Inflammatory macrophage (primary cell): ENCODE measurements at regions not wholly inside any gene's neighbourhood (a gene's known extent, or its start where the extent isn't known, plus 50 kb on each side); places are given as distances from the start of the nearest gene placed in this dataset.

ENCODE experiments used
- DNase-seq, 2 donors: peaks; one replicate each; pipeline ENCODE4 v3.0.0-alpha.2; 2020 to 2022

GRCh38 chr3:103690536-103690935 lies 1255.7 kb downstream of the ZPLD1 start:
- no peak for DNase-seq

DNA sequence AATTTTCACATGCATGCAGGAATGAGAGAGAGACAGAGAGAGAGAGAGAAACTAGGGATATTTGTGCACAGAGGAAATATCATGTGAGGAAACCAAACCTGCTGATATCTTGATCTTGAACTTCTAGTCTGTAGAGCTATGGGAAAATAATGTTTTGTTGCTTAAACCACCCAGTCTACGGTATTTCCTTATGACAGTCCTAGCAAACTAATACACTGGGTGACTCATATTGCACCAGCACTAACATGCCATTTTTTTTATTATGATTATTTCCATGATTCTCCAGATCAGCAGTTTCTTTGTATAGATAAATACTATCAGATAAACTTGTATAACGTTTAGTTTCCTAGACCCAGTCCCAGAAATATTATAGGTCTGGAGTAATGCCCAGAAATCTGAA lies 1259.0 kb downstream of the ZPLD1 start:
- DNase-seq, result no peak

DNA sequence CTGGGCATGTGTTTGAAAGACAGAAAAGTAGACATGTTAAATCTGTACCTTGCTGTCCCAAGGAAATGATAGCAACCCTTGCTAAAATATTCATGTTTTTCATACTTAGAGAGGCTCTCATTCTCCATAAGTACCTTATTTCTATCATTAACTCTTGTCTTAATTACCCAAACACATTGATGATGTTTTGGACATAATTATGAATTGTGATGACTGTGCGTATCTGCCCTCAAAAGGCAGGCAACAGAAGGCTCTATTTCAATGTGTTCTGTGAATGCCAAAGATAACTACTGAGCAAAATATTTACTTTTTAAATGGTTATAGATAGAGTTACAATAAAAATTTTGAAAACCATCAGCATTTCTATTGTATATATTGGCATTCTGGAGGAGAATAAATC lies 1263.8 kb downstream of the ZPLD1 start:
- no peak for DNase-seq

- no peak for DNase-seq
These were observed 1264.4 kb downstream of the ZPLD1 start for GRCh38 chr3:103699228-103699627.

GRCh38 chr3:103705641-103706040 lies 1270.8 kb downstream of the ZPLD1 start:
- DNase-seq, result no peak

DNA sequence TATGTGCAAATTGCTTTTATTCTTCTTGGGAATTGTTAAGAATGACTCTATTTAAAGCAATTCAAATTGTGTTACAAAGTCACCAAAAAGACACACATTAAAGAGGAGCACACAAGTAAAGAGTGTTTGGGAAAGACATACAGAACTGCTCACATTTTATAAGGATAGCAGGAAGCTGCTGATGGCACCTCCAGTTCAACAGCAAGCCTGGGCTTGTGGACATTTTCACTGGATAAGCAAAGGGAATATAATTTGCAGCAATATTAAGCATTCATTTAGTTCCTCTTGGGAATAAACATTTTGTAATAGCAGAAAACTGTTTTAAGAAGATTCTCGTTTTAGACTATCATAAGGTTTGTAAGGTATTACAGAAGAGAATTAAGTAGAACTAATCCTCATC lies 1271.9 kb downstream of the ZPLD1 start:
- DNase-seq, result no peak

- DNase-seq, result no peak
These were observed 1276.9 kb downstream of the ZPLD1 start for GRCh38 chr3:103711670-103712069.

GRCh38 chr3:103712320-103713008 lies 1277.6 kb downstream of the ZPLD1 start:
- no peak for DNase-seq

GRCh38 chr3:103729547-103729946 lies 1294.7 kb downstream of the ZPLD1 start:
- no peak for DNase-seq

DNA sequence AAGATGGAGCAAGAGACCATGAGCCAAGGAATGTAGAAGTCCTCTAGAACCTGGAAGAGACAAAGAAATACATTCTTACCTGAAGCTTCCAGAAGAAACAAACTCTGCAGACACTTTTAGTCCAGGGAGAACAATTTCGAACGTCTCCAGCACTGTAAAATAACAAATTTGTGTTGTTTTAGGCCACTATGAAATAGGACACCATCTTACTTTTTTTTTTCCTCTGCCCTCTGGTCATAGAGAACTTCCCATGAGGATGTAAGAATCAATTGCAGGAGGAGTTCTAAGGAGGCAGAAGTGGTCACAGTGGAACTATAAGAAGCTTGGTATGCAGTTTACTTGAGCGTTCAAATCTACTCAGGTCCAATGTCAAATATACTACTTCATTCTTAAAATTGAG lies 1295.9 kb downstream of the ZPLD1 start:
- DNase-seq, result no peak

DNA sequence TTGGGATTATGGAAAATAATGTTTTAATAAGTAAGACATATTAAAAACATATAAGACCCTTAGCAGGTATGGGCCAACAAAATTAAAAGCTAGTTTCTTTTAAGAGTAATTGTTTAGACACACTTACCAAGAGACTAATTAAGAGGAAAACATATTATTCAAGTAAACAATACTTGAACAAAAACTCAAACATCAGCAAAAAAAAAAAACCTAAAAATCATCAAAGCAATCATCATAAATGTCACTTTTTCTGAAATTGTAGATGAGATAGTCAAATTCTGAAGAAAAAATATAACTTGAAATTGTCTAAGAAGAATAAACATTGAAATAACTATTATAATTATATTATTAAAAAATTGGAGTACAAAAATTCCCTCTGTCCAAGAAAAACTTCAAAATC lies 1318.2 kb downstream of the ZPLD1 start:
- no peak for DNase-seq

DNA sequence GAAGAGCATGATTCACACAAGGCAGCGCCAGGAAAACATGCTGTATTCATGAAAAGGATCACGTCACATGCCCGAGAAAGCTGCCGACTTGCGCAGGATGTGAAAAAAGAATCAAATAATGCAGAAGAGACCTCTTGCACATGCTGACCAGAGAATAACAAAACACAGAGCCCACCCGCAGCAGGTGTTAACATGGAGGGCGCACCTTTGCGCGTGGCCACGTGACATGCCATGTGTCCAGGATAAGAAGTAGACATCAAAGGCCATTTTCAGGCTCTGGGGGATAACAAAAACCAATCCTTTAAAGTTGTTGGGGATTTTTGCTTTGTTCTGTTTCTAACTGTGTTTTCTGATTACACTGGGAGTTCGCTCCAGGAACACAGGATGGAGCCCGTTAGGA lies 1332.8 kb downstream of the ZPLD1 start:
- DNase-seq, result no peak

DNA sequence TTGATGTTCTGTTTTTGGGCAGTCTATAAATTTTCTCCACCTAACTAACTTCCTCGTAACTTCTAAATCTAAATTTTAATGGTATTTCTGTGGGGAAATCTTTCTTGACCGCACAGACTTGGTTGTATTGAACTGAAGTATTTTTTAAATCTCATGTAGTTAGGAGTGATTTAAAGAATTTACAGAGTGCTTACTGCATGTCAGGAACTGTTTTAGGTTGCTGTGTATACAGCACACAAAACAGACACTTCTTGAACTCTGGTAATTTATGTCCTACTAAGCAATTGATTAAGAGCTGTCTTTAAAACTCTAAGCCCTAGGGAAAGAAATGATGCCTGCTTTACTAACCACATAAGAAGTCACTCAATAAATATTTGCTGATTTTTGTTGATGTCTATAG lies 1350.2 kb downstream of the ZPLD1 start:
- DNase-seq, result no peak

DNA sequence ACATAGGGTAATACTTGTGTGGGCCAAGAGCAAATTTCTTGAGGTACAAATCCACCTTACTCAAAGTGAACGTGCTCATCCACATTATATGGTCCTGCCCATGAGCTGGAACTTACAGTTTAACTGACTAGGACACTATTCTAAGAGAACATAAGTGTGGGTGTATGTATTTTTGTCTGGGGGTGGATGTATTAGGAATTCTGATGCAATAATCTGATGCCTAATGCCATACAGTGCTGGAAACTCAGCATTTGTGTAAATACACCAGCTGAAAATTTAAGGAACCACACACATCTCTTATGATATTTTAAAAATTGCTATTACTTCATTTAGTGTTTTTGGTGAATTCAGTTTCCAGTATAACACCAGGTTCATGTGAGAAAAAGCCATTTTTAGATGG lies 1350.7 kb downstream of the ZPLD1 start:
- no peak for DNase-seq

- no peak for DNase-seq
These were observed 1351.5 kb downstream of the ZPLD1 start for GRCh38 chr3:103786296-103786695.

GRCh38 chr3:103787164-103787871 lies 1352.5 kb downstream of the ZPLD1 start:
- DNase-seq, result no peak

GRCh38 chr3:103787879-103788278 lies 1353.1 kb downstream of the ZPLD1 start:
- no peak for DNase-seq

DNA sequence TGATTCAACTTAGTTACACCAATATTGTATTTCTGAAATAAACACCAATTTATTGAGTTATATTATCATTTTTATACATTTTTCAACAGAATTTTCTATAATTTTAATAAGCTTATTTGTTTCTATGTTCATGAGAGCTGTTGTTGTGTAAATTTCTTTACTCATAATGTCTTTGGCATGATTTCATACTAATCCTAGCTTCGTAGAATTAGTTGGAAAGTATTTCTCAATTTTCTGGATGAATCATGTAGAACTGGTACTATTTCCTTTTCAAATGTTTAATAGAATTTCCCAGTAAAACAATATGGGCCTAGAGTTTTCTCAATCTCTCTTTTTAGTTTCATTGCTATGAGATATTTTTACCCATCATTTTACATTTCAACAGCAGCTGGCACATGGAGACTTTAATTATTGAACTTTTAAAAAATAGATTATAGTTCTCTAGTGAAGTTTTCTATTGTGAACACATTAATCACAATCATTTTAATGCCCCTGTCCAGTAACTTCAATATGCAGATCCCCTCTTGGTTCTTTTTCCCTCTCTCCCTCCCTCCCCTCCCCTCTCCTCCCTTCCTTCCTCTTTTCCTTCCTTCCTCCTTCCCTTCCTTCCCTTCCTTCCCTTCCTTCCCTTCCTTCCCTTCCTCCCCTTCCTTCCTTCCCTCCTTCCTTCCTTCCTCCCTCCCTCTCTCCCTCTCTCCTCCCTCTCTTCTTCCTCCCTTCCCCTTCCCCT lies 1357.1 kb downstream of the ZPLD1 start:
- DNase-seq, result no peak

DNA sequence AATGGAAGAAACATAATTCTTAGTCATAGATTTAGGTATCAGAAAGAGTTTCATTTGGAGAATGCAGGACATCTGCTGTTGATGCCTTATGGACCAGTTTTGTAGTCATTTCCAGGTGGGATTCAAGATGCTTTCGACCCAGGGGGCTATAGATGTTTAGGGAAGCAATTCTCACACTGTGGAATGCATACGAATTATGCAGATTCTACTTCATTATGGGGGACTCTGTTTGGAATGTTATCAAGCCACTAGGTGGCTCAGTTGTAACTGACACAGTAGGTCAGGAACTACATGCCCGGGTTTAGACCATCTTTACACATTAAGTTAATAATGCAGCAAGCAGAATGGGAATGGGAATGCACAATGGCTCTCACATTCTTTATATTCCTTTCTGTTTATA lies 1359.8 kb downstream of the ZPLD1 start:
- no peak for DNase-seq

DNA sequence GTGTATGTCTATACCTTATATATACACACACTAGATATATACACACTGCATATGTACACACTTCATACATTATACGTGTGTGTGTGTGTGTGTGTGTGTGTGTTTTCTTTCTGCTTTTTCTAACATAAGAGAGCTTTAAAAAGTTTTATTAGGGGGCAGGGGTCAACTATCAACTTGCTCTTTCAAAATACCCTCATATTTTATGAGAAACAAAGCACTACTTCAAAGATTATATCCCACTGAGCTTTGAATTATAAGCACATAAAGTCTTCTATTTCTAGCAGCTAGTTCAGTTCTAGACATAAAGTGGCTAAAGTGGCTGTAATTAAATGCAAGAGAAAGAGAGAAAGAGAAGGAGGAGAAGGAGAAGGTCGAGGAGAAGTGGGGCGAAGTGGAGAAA lies 1361.3 kb downstream of the ZPLD1 start:
- no peak for DNase-seq

- no peak for DNase-seq
These were observed 1369.0 kb downstream of the ZPLD1 start for GRCh38 chr3:103803787-103804186.

DNA sequence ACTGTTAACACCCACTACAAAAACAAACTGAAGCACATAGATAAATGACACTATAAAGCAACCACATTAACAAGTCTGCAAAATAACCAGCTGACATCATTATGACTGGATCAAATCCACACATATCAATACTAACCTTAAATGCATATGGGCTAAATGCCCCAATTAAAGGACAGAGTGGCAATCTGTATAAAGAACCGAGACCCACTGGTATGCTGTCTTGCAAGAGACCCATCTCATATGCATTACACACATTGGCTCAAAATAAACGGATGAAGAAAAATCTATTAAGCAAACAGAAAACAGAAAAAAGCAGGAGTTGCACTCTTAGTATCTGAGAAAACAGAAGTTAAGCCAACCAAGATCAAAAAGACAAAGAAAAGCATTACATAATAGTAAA lies 1375.4 kb downstream of the ZPLD1 start:
- no peak for DNase-seq

DNA sequence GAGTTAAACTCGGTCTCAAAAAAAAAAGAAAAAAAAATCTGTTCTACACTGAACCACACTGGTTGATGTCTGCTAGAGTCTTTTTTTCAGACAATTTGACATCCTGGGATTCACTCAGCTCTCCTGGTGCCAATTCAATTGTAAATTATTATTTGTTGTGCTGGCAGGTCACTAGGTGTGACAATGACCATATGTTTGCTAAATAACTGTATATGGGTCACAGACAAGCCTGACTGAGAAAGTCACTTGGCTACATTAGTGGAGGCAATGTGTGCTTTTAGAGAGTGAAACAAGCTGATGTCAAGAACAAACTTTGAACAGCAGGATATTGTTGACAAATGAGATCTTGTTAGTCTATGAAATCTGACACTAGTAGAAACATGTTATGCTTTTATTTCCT lies 1379.1 kb downstream of the ZPLD1 start:
- no peak for DNase-seq

DNA sequence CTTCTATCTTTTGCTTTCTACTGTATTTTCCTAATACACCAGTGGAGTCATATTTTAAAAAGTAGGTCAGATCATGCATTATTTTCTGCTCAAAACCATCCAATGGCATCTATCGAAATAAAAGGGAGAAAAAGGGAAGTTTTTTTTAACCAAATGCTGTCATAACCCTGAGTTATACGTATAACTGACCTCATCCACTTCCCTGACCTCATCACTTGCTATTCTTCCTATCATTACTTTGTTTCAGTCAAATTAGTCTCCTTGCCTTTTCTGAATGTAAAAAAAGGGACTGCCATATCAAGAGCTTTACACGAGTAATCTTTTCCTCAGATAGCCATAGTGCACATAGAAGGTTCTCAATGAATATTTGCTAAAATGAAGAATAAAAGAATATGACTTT lies 1383.6 kb downstream of the ZPLD1 start:
- no peak for DNase-seq
